Omental fat pad (tissue), 3 donors: ENCODE measurements at regions not wholly inside any gene's neighbourhood (a gene's known extent, or its start where the extent isn't known, plus 50 kb on each side); places are given as distances from the start of the nearest gene placed in this dataset.

Experiments
- ATAC-seq: fragments of 150-250 bp; one replicate; pipeline ENCODE4 v1.9.1; 2016; ENCODE audit warnings: mild to moderate bottlenecking, moderate library complexity; ENCODE audit not compliant: low FRiP score
- DNase-seq: peaks from one replicate; pipeline ENCODE4 v3.0.0-alpha.2; 2019; ENCODE audit warnings: low spot score
- CTCF ChIP-seq, 3 donors: fragments of 450-650 bp; IDR thresholded peaks; one replicate each; pipeline ENCODE4 v1.5.1; 2016 to 2017; ENCODE audit warnings: antibody characterized with exemption in 3 of 3, mild to moderate bottlenecking in 3 of 3, moderate library complexity in 2 of 3

DNA sequence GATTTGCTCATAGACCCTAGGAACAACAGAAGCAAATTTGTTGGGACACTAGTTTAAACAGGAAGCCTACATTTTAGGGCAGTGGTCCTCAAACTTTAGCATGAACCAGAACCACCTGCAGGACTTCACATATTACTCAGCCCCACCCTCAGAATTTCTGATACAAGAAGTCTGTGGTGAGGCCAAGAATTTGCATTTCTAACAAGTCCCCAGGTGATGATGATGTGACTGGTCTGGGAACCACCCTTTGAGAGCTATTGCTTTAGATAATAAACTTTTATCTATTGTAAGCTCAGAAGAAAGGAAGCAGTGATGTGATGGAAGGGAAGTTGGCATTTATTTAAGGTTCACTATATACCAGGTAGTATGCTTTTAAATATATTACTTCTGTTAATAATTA lies 194.0 kb downstream of the FAM181B start:
- ATAC-seq (no peak), DNase-seq (no peak)
- no peak for TF ChIP-seq CTCF (IDR thresholded peaks at IDR 0.05)

- DNase-seq, result no peak
- ATAC-seq, result no peak
- no peak for TF ChIP-seq CTCF (IDR thresholded peaks at IDR 0.05)
Observed at GRCh38 chr11:82536706-82537105, 197.0 kb downstream of the FAM181B start.

- TF ChIP-seq CTCF (IDR thresholded peaks at IDR 0.05), result no peak
- ATAC-seq (no peak), DNase-seq (no peak)
Observed at GRCh38 chr11:82533628-82534327, 199.9 kb downstream of the FAM181B start.

DNA sequence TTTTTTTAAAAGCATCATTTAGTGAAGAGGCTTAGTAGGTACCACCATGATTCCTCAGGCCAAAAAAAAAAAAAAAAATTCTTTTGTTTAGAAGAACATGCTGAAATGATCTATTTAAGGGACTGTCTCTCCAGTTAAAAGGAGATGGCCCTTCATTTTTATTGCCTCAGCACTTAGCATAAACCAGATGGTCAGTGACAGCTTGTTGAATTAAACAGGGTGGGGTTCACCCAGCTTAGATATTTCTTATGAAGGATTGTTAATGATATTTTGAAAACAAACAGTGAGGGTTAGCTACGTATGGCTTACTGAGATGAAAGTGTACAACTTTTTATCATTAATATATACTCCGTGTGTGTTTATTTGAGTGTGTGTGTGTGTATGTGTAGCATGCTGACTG lies 203.7 kb downstream of the FAM181B start:
- TF ChIP-seq CTCF (IDR thresholded peaks at IDR 0.05), result no peak
- DNase-seq, result no peak
- no peak for ATAC-seq

DNA sequence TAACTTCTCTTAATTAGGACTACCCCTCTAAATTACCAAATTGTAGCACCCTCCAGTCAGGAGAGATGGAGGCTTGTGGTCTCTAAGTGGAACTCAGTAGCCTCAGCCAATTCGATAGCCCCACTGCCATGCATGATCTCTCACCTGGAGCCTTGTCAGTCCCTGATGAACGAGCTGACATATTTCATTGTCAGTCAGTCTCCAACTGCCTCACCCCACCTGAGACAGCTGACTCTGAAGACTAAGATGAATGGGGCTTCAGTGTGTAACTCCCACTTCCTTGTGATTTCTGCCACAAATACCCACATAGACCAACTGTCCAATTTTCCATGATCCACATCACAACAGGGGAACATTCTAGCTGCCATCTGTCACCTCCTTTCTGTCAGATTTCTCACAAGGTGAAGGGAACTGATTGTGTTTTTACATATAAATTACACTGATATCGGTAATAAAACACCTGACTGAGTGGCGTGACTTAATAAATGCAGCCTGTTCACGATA lies 206.5 kb downstream of the FAM181B start:
- no peak for TF ChIP-seq CTCF (IDR thresholded peaks at IDR 0.05)
- DNase-seq, result no peak

GRCh38 chr11:82523141-82523540 lies 210.5 kb downstream of the FAM181B start:
- no peak for TF ChIP-seq CTCF (IDR thresholded peaks at IDR 0.05)
- ATAC-seq (no peak), DNase-seq (no peak)

More for the DNA sequence above, 206.5 kb downstream of the FAM181B start:
- no peak for ATAC-seq

GRCh38 chr11:82521427-82521826 lies 212.2 kb downstream of the FAM181B start:
- ATAC-seq, result no peak
- DNase-seq, result no peak
- TF ChIP-seq CTCF (IDR thresholded peaks at IDR 0.05), result no peak
